ENCODE measurements at regions not wholly inside any gene's neighbourhood (a gene's known extent, or its start where the extent isn't known, plus 50 kb on each side); places are given as distances from the start of the nearest gene placed in this dataset.

DNA sequence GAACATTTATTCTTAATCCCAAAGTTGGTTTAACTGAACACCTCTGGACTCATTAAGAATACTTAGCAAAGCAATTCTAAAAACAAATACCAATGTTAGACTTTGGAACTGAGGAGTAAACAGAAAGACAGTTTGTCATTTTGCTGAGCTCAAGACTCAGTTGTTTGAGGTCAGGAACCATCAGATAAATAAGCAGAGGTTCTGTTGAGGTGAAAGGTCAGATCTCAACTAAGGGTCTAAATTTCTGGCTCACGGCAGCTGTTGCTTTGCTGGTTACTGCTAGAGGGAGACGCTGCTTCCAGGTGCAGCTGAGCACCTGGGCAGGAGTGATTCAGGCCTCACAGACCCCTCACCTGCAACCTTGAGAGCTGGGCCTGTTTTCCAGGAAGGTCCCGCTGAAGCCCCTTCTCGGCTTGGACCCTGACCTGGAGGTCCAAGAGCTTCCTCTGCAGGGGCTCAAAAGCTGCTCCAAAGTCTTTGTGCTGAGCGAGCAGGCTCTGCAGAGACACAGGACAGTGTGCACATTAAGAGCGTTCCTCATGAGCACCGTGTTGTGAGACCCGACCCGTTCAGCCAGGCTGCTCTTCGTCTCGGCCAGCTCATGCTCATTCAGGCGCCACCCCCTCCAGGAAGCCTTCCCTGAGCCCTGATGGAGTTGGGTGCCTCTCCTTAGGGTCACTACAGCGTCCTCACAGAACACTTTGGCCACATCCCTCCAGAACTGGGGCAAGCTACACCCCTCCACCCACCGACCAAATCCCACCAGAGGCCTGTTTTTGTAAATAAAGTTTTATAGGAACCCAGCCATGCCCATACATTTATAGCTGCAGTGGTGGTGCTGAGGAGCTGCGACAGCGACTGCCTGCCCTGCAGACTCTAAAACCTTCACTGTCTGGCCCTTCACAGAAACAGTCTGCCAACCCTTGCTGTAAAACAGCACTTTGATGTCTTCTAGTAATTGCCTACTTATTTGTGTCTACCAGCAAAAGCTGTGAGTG lies 72.0 kb downstream of the SYNE3 start:
- peaks cover 12 to 13% of the 10 kb centered on the region in 2 donors for H3K4me1 ChIP-seq (ENCODE audit: control insufficient read depth in 2 of 2, insufficient read depth in 2 of 2, low read length in 2 of 2)
- peaks cover 6 to 43% of the 10 kb centered on the region in 2 donors for H3K36me3 ChIP-seq (ENCODE audit: control insufficient read depth in 2 of 2, insufficient read depth in 2 of 2, low read length in 2 of 2)
- peak overlapping the region in 1 of 2 donors; percentile 6 for H3K27ac ChIP-seq (ENCODE audit: low read depth in 2 of 2, low read length in 2 of 2)
- no peaks in the 10 kb centered on the region for H3K27me3 ChIP-seq (ENCODE audit: control insufficient read depth in 2 of 2, insufficient read depth in 2 of 2, low read length in 2 of 2)
- H3K9ac ChIP-seq (ENCODE audit: low read depth in 1 of 2, low read length in 2 of 2): no peak overlapping the region
- no peaks in the 10 kb centered on the region for H3K9me3 ChIP-seq (ENCODE audit: control insufficient read depth in 2 of 2, low read length in 2 of 2)
- no peak overlapping the region for H3K4me3 ChIP-seq (ENCODE audit: low read length in 2 of 2)

DNA sequence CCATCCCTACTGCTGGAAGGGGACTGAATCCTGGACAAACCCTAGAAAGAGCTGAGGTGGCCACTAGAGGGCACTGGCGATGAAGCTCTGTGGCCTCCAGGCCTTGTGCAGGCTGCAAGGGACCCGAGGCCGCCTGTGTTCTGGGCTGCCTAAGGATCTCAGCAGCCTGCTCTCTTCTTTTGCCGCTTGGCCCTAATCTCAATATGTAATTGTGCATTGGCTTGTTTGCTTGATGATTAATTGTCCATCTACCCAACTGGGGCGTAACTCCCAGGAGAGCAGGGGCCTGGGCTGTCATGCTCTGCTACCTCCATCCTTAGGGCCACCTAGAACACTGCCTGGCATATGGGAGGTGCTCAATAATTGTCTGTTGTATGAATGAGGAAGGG lies 73.8 kb downstream of the SYNE3 start:
- Histone ChIP-seq H3K36me3 (ENCODE audit: control insufficient read depth in 2 of 2, insufficient read depth in 2 of 2, low read length in 2 of 2) (peaks cover 0 to 46% of the 10 kb centered on the region in 2 donors), H3K27ac (ENCODE audit: low read depth in 2 of 2, low read length in 2 of 2) (no peak overlapping the region), H3K9me3 (ENCODE audit: control insufficient read depth in 2 of 2, low read length in 2 of 2) (no peaks in the 10 kb centered on the region), H3K4me3 (ENCODE audit: low read length in 2 of 2) (no peak overlapping the region), H3K9ac (ENCODE audit: low read depth in 1 of 2, low read length in 2 of 2) (no peak overlapping the region), H3K27me3 (ENCODE audit: control insufficient read depth in 2 of 2, insufficient read depth in 2 of 2, low read length in 2 of 2) (no peaks in the 10 kb centered on the region), H3K4me1 (ENCODE audit: control insufficient read depth in 2 of 2, insufficient read depth in 2 of 2, low read length in 2 of 2) (peaks cover 12 to 13% of the 10 kb centered on the region in 2 donors)

DNA sequence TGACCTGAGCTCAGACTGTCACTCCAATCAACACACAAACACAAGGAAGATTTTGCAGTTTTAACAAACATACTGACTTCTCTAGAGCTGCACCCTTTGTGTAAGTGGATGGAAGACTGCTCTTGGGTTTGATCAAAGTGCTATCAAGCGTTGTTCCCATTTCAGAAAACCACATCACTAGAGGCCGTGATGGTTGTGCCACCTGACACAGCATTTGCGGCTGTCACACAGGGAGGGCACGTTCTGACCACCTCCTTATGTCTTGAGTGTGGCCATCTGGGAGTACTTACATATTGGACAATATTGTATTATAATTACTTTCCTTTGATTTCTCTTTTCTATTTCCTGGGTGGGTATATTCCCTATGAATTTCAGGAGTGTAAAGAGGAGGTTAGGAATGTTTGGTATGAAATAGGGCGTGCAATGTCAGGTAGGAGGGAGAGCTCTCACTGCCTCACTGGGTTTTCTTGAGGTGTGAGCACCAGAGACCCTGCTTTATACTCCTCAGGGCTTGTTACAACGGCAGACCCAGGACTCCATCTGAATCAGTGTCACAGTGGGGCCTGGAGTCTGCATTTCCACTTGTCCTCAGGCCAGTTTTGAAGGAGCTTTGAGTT lies 74.3 kb downstream of the SYNE3 start:
- Histone ChIP-seq H3K9me3 (ENCODE audit: control insufficient read depth in 2 of 2, low read length in 2 of 2) (no peaks in the 10 kb centered on the region), H3K4me3 (ENCODE audit: low read length in 2 of 2) (no peak overlapping the region), H3K27me3 (ENCODE audit: control insufficient read depth in 2 of 2, insufficient read depth in 2 of 2, low read length in 2 of 2) (no peaks in the 10 kb centered on the region), H3K4me1 (ENCODE audit: control insufficient read depth in 2 of 2, insufficient read depth in 2 of 2, low read length in 2 of 2) (peaks cover 12 to 13% of the 10 kb centered on the region in 2 donors), H3K9ac (ENCODE audit: low read depth in 1 of 2, low read length in 2 of 2) (no peak overlapping the region), H3K36me3 (ENCODE audit: control insufficient read depth in 2 of 2, insufficient read depth in 2 of 2, low read length in 2 of 2) (peaks cover 0 to 47% of the 10 kb centered on the region in 2 donors), H3K27ac (ENCODE audit: low read depth in 2 of 2, low read length in 2 of 2) (no peak overlapping the region)

DNA sequence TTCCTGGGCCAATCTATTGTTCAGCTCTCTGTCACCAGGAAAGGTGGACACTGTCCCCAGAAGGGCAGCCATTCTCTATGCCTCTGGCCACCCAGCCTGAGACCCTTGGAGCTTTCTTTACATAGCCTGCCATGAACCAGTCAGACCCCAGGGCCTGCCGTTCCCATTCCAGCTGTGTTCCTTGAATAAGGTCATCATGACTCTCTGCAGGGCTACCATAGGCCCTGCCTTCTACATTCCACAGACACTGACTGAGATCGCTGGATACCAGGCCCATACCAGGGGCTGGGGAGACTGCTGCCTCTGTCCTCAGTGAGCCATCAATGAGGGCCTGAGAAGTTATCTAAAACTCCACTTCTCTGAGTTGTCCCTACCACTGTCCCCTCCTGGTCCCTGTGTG lies 75.5 kb downstream of the SYNE3 start:
- peaks cover 12 to 13% of the 10 kb centered on the region in 2 donors for H3K4me1 ChIP-seq (ENCODE audit: control insufficient read depth in 2 of 2, insufficient read depth in 2 of 2, low read length in 2 of 2)
- no peaks in the 10 kb centered on the region for H3K9me3 ChIP-seq (ENCODE audit: control insufficient read depth in 2 of 2, low read length in 2 of 2)
- no peak overlapping the region for H3K9ac ChIP-seq (ENCODE audit: low read depth in 1 of 2, low read length in 2 of 2)
- no peaks in the 10 kb centered on the region for H3K27me3 ChIP-seq (ENCODE audit: control insufficient read depth in 2 of 2, insufficient read depth in 2 of 2, low read length in 2 of 2)
- no peak overlapping the region for H3K27ac ChIP-seq (ENCODE audit: low read depth in 2 of 2, low read length in 2 of 2)
- no peak overlapping the region for H3K4me3 ChIP-seq (ENCODE audit: low read length in 2 of 2)
- H3K36me3 ChIP-seq (ENCODE audit: control insufficient read depth in 2 of 2, insufficient read depth in 2 of 2, low read length in 2 of 2): peaks cover 6 to 54% of the 10 kb centered on the region in 2 donors

DNA sequence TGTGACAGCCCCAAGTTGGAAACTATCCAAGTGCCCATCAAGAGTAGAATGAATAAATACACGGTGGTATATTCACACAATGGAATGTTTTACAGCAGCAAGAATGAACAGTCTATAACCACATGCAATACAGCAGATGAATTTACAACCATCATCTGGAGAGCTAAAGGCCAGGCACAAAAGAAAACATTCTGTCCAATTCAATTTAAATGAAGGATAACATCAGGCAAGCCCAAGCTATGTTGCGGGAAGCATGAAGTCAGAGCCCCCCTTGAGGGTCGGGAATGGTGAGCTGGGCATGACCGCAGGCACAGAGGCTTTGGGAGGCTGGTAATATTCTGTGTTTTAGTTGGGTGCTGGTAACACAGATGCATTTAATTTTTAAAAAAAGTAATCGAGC lies 76.0 kb downstream of the SYNE3 start:
- peaks cover 9 to 54% of the 10 kb centered on the region in 2 donors for H3K36me3 ChIP-seq (ENCODE audit: control insufficient read depth in 2 of 2, insufficient read depth in 2 of 2, low read length in 2 of 2)
- no peaks in the 10 kb centered on the region for H3K9me3 ChIP-seq (ENCODE audit: control insufficient read depth in 2 of 2, low read length in 2 of 2)
- H3K4me3 ChIP-seq (ENCODE audit: low read length in 2 of 2): no peak overlapping the region
- H3K4me1 ChIP-seq (ENCODE audit: control insufficient read depth in 2 of 2, insufficient read depth in 2 of 2, low read length in 2 of 2): peaks cover 12 to 13% of the 10 kb centered on the region in 2 donors
- no peak overlapping the region for H3K9ac ChIP-seq (ENCODE audit: low read depth in 1 of 2, low read length in 2 of 2)
- no peak overlapping the region for H3K27ac ChIP-seq (ENCODE audit: low read depth in 2 of 2, low read length in 2 of 2)
- H3K27me3 ChIP-seq (ENCODE audit: control insufficient read depth in 2 of 2, insufficient read depth in 2 of 2, low read length in 2 of 2): no peaks in the 10 kb centered on the region

DNA sequence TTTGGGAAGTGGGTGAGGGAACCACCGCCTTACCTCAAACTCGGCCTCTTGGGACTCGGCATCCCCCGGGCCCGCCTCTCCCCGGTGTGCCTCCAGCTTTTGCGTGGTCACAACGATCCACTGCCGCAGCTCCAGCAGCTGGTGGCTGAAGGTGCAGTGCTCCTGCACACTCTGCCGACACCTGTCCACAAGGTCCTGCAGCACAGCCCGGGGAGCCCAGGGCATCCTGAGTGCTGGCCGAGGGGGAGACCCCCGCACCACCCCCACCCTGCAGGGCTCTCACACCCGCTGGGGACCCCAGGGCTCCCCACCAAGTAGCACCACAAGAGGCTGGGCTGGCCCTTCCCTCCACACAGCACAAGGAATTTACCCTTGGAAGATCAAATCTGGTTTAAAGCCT lies 76.6 kb downstream of the SYNE3 start:
- H3K4me1 ChIP-seq (ENCODE audit: control insufficient read depth in 2 of 2, insufficient read depth in 2 of 2, low read length in 2 of 2): peaks cover 12 to 13% of the 10 kb centered on the region in 2 donors
- no peak overlapping the region for H3K9ac ChIP-seq (ENCODE audit: low read depth in 1 of 2, low read length in 2 of 2)
- H3K4me3 ChIP-seq (ENCODE audit: low read length in 2 of 2): no peak overlapping the region
- H3K27me3 ChIP-seq (ENCODE audit: control insufficient read depth in 2 of 2, insufficient read depth in 2 of 2, low read length in 2 of 2): no peaks in the 10 kb centered on the region
- peaks cover 9 to 48% of the 10 kb centered on the region in 2 donors for H3K36me3 ChIP-seq (ENCODE audit: control insufficient read depth in 2 of 2, insufficient read depth in 2 of 2, low read length in 2 of 2)
- no peak overlapping the region for H3K27ac ChIP-seq (ENCODE audit: low read depth in 2 of 2, low read length in 2 of 2)
- H3K9me3 ChIP-seq (ENCODE audit: control insufficient read depth in 2 of 2, low read length in 2 of 2): no peaks in the 10 kb centered on the region

DNA sequence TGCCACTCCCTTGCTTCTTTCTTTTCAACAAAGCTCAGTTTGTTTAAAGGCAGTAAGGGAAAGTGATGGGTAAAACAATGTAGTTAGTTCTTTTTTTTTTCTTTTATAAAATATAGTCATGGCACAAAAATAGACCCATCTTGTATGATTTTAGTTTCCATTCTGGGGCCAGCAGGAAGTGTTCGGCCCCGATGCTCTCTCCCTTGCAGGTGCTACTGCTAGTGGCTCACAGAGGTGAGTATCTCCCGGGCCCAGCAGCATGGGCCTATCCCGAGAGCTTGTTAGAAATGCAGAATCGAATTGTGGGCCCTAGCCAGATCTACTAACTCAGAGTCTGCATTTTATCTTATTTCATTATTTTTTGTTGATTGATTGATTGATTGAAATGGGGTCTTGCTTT lies 78.7 kb downstream of the SYNE3 start:
- Histone ChIP-seq H3K4me3 (ENCODE audit: low read length in 2 of 2) (no peak overlapping the region), H3K9me3 (ENCODE audit: control insufficient read depth in 2 of 2, low read length in 2 of 2) (no peaks in the 10 kb centered on the region), H3K4me1 (ENCODE audit: control insufficient read depth in 2 of 2, insufficient read depth in 2 of 2, low read length in 2 of 2) (peaks cover 1 to 2% of the 10 kb centered on the region in 2 donors), H3K27ac (ENCODE audit: low read depth in 2 of 2, low read length in 2 of 2) (no peak overlapping the region), H3K9ac (ENCODE audit: low read depth in 1 of 2, low read length in 2 of 2) (no peak overlapping the region), H3K36me3 (ENCODE audit: control insufficient read depth in 2 of 2, insufficient read depth in 2 of 2, low read length in 2 of 2) (peaks cover 18 to 56% of the 10 kb centered on the region in 2 donors), H3K27me3 (ENCODE audit: control insufficient read depth in 2 of 2, insufficient read depth in 2 of 2, low read length in 2 of 2) (no peaks in the 10 kb centered on the region)

DNA sequence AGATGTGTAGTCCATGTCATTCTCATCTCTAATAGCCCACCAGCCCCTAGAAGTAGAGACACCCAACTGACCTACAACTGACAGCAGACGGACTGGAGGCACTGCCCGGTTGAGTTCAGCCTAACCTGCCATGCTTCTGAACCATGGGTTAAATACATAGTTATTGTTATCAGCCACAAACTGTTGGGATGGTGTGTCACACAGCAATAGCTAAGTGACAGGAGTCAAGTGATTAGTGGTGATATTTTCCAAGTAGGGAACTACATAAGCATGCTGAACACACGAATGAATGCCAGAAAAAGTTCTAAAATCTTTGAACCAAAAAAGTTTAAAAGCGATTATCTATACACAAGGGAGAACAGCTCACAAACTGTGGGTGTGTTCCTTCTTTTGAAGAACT lies 80.1 kb downstream of the SYNE3 start:
- H3K36me3 ChIP-seq (ENCODE audit: control insufficient read depth in 2 of 2, insufficient read depth in 2 of 2, low read length in 2 of 2): peaks cover 18 to 52% of the 10 kb centered on the region in 2 donors

DNA sequence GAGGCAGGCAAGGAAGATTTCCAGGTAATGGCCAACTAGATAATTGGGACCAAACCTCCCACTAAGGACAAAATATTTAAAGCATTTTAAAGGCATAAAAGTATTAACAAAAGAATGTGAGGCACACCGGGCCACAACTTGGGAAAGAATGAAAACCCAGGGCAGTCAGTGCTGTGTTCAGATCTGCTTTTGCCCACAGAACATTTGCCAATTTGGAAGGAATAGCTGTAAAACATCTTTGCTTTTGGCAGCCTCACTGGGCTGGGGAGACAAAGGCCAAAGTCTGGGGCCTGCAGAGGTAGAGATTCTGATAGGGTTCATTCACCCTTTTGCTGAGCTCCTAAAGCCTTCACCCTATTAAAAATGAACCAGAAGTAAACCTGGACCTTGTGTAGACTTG lies 82.3 kb downstream of the SYNE3 start:
- no peak overlapping the region for H3K9ac ChIP-seq (ENCODE audit: low read depth in 1 of 2, low read length in 2 of 2)
- H3K4me1 ChIP-seq (ENCODE audit: control insufficient read depth in 2 of 2, insufficient read depth in 2 of 2, low read length in 2 of 2): no peaks in the 10 kb centered on the region
- H3K9me3 ChIP-seq (ENCODE audit: control insufficient read depth in 2 of 2, low read length in 2 of 2): no peaks in the 10 kb centered on the region
- H3K27ac ChIP-seq (ENCODE audit: low read depth in 2 of 2, low read length in 2 of 2): no peak overlapping the region
- peaks cover 18 to 46% of the 10 kb centered on the region in 2 donors for H3K36me3 ChIP-seq (ENCODE audit: control insufficient read depth in 2 of 2, insufficient read depth in 2 of 2, low read length in 2 of 2)
- H3K4me3 ChIP-seq (ENCODE audit: low read length in 2 of 2): no peak overlapping the region
- no peaks in the 10 kb centered on the region for H3K27me3 ChIP-seq (ENCODE audit: control insufficient read depth in 2 of 2, insufficient read depth in 2 of 2, low read length in 2 of 2)

More for the DNA sequence above, 80.1 kb downstream of the SYNE3 start:
- no peak overlapping the region for H3K9ac ChIP-seq (ENCODE audit: low read depth in 1 of 2, low read length in 2 of 2)
- no peaks in the 10 kb centered on the region for H3K4me1 ChIP-seq (ENCODE audit: control insufficient read depth in 2 of 2, insufficient read depth in 2 of 2, low read length in 2 of 2)
- no peak overlapping the region for H3K4me3 ChIP-seq (ENCODE audit: low read length in 2 of 2)
- H3K9me3 ChIP-seq (ENCODE audit: control insufficient read depth in 2 of 2, low read length in 2 of 2): no peaks in the 10 kb centered on the region
- no peaks in the 10 kb centered on the region for H3K27me3 ChIP-seq (ENCODE audit: control insufficient read depth in 2 of 2, insufficient read depth in 2 of 2, low read length in 2 of 2)
- H3K27ac ChIP-seq (ENCODE audit: low read depth in 2 of 2, low read length in 2 of 2): no peak overlapping the region

DNA sequence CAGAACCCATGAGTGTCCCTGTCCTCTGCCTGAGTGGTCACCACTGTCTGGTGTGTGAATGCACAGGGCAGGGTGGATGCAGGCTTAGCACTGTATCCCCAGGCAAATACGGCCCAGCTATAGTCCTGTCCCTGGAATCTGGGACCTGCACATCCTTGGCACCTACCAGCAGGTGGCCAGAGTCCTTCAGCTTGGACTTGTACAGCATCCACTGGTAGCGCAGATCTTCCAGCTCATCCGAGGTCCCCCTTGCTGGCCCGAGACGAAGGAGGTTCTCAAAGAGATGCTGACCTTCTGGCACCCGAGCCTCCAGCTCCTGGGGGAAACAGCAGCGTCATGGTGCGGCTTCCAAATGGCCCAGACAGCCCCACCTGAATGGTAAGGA lies 83.4 kb downstream of the SYNE3 start:
- Histone ChIP-seq H3K36me3 (ENCODE audit: control insufficient read depth in 2 of 2, insufficient read depth in 2 of 2, low read length in 2 of 2) (peaks cover 18 to 40% of the 10 kb centered on the region in 2 donors), H3K4me3 (ENCODE audit: low read length in 2 of 2) (no peak overlapping the region), H3K4me1 (ENCODE audit: control insufficient read depth in 2 of 2, insufficient read depth in 2 of 2, low read length in 2 of 2) (no peaks in the 10 kb centered on the region), H3K9me3 (ENCODE audit: control insufficient read depth in 2 of 2, low read length in 2 of 2) (no peaks in the 10 kb centered on the region), H3K27me3 (ENCODE audit: control insufficient read depth in 2 of 2, insufficient read depth in 2 of 2, low read length in 2 of 2) (no peaks in the 10 kb centered on the region), H3K9ac (ENCODE audit: low read depth in 1 of 2, low read length in 2 of 2) (no peak overlapping the region), H3K27ac (ENCODE audit: low read depth in 2 of 2, low read length in 2 of 2) (no peak overlapping the region)

Measured in mucosa of rectum (tissue), 2 donors.